DOHH2 (cell line): ENCODE measurements at regions not wholly inside any gene's neighbourhood (a gene's known extent, or its start where the extent isn't known, plus 50 kb on each side); places are given as distances from the start of the nearest gene placed in this dataset.

Experiments
- CTCF ChIP-seq: fragments of 200-600 bp; sonication (generic); IDR thresholded peaks from one replicate; pipeline ENCODE4 v1.5.1; 2014; ENCODE audit warnings: antibody characterized with exemption, mild to moderate bottlenecking, low read depth, low read length; ENCODE audit not compliant: poor library complexity, severe bottlenecking
- EZH2phosphoT487 ChIP-seq: fragments of 200-600 bp; sonication (generic); IDR thresholded peaks from 2 replicates; pipeline ENCODE4 v1.6.1; 2017; ENCODE audit warnings: borderline replicate concordance, mild to moderate bottlenecking, antibody characterized with exemption, low read length, moderate library complexity, mixed read lengths

- TF ChIP-seq EZH2phosphoT487 (no peak), CTCF (no peak)
Observed at GRCh38 chr9:115636596-115636995, 517.0 kb upstream of the PAPPA start.
